Renal pelvis (tissue), 1 donor: ENCODE measurements at regions not wholly inside any gene's neighbourhood (a gene's known extent, or its start where the extent isn't known, plus 50 kb on each side); places are given as distances from the start of the nearest gene placed in this dataset.

Source experiments
- DNase-seq: peaks from one replicate; pipeline ENCODE4 v3.0.0-alpha.2; 2013

DNA sequence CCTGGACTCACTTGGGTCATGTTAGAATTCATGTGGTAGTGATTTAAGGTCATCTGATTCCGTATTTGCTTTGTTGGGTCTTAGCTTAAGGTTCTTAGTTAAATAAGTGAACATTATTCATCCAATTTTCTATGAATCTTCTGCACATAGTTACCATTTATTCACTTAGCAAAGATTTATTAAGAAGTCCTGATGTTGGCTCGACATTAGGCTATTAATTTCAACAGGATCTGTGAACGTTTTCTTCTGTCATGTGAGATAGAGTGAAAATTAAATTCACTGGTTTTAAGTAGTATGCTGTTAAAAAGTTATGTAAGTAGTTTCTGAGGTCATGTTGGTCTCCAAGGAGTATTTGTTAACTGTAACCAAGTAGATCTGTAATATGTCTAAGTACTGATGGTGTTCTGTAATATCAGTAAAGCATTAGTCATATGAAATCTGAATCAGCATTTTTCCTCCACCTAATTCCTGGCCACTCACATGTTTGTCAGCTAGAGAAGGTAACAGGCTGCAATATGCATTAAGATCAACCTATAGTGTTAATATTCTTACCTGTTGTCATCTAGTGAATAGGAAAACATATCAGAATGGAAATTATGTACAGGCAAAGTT, 155.6 kb downstream of the PCDH7 start:
- no peak for DNase-seq

DNA sequence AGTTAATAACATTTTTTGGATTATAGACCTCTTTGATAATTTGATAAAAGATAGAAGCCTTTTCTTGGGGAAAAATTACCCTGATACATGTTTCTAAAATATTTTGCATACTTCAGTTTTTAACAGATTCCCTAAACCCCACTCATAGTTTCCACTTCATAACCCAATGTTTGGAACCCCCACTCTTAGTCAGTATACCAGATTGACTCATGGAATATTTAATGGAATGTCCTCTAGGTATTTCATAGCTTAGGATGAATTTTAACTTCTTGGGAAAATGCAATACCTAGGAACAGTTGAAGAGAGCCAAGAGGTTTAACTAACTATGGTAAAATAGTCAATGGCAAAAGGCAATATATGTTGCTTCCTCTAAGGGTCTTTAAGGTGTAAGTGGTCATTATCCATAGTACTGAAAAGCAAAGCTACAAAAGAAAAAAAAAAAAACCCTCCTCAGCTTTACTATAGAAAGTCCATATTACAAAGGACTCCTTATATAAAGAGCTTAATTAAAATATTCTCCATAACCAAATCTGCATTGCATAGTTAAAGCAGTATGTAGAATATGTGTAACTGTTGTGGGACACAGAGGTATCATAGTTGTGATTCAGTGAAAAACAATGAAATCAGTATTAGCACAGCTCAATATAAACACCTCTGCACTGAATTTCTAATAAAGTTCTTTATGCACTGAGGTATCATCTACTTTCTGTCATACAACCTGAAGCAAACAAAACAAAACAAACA, 159.9 kb downstream of the PCDH7 start:
- DNase-seq: no peak

DNA sequence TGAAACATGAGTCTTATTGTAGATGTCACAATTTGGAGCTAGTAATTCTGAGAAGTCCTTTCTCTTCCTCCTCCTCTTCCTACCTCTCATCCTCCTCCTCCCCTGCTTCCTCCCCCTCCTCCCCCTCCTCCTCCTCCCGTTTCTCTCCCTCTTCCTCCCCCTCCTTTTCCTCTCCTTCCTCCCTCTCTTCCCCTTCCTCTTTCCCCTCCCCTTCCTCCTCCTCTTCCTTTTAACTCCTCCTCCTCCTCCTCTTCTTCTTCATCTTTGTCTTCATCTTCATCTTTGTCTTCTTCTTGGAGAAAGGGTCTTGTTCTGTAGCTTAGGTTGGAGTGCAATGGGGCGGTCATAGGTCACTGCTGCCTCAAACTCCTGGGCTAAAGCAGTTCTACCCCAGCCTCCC, 161.8 kb downstream of the PCDH7 start:
- no peak for DNase-seq

DNA sequence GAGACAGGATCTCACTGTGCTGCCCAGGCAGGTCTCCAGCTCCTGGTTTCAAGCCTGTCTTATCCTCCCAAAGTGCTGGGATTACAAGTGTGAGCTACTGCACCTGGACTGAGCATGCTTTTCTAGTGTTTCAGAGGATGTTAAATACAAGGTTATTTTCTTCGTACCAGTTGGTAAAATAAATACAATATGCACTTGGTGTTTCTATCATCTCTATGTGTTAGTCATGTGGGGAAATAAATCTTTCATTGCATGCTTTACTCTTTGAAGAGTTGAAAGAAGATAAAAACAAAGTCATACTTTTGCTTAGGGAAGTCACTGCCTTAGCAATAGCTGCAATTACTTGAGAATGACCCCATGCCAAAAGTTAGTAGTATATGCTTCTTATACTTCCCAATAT, 162.3 kb downstream of the PCDH7 start:
- DNase-seq: no peak

DNA sequence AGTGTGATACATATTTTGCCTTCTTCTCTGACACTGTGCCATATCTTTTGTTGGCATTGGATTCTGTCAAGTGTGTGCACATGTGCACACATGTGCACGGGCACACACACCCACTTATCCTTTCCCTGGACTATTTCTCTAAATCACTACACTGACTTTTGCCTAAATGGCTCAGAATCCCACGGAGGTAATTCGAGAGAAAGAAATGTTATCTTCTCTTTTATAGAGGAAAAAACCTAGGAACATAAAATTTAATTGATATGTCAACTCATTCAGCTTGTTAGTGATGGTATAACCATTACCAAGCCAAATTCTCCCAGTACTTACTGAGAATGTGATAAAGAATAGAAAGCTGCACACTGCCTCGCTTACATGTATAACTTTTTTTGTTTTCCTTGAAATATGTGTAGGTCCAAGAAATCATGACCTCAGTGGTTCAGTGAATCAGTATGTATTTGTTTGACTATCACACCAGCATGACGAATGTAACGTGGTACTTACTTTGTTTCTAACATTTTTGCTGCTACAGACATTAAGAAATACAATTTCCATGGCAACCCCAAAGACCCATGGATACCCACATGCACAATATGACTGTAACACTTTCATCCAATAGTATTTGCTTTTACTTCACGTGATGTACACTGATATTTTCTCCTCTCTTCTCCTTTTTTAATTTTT, 163.0 kb downstream of the PCDH7 start:
- no peak for DNase-seq

DNA sequence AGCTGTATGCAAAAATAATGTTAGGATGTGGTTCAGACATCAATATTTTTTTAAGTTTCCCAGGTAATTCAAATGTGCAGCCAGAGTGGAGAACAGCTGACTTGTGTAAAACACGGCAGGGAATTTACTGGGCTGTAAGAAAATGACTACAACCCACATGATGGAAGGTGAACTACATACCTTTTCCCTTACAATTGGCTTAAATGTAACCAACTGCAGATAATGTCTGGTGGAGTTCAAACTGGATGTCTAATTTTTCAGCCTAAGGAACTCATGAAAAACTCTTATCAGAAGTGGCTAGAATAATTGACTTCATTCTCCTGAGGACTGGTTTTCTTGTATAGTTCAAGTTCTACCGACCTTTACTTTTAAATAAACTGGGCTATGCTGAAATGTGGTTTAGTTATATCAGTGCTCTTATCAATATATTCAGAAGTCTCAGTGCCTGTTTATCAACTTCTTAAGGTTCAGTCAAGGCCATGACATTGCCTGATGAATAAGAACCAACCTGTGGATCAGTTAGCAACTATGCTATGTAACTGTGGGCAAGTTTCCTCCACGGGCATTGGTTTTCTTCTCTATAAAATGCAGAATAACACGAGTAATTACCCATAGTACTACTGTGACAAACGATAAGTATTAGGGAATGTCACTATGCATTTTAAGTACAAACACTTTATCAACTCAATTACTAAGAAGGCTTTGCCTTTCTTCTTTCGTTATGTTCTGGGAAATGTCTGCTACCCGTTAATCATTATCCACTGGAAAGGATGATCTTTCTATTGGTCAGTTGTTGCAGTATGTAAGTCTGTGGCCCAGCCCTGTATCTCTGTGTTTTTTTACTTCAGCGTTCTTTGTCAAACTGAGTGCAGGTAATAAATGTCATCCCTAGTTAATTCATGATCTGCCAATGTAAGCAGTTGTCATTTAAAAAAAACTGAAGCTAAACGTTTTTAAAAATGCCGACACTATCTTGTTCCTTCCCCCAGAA, 181.6 kb downstream of the PCDH7 start:
- no peak for DNase-seq

DNA sequence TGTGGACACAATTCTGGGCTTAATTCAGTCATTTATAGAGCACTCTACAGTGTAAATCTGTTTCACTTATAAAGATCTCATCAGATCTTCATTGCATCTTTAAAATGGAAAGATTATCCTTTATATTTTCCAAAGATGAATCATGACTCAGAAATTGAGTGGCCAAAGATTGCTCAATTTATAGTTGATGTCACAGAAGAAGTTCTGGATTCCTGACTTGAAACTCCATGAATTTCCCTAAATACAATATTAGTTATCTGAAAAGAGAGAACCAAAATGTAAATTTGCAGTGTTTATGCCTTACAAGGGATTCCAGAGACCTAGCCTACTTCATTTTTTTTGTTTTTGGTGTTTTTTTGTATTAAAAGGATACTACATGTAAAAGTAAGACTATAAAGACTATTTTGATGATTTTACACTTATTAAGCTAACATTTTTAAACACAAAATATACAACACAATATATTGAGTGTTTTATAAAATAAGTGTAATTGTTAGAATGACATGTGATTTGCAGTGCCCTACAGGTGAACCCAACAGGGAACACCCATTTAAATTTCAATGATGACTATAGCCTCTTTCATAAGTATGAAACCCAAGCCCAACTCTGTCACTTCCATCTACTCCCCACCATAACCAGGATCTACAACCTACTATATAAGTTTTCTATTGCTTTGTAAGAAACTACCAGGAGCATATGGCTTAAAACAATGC, 183.5 kb downstream of the PCDH7 start:
- DNase-seq: no peak

DNA sequence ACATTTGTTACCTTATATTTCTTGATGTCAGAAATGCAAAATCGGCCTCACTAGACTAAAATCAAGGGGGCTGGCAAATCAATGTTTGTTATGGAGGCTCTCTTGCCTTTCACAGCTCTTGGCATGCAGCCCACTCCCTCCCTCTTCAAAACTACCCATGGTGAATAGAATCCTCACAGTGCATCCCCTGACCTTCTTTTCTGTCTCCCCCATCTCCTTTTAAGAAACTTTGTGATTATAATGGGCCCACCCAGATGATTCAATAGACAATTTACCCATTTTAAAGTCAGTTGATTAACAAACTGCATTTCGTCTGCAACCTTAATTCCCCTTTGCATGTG, 184.0 kb downstream of the PCDH7 start:
- DNase-seq: no peak

DNA sequence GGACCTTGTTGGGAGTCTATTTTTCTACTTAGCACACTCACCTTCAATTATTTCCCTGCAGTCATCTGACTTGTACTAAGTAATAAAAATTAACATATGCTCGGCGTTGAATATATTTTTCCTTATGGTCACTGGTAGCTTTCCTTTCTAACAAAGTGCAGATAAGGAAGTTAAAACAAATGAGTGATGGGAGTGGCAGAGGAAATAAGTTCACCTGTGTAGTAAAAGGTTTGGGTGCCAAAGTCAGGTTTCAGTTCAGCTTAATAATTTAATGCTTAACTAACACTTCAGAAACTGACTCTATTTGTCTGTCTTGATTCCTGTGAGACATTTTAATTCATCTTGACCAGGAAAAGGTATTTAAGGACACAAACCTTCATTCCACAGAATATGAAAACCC, 184.4 kb downstream of the PCDH7 start:
- no peak for DNase-seq

DNA sequence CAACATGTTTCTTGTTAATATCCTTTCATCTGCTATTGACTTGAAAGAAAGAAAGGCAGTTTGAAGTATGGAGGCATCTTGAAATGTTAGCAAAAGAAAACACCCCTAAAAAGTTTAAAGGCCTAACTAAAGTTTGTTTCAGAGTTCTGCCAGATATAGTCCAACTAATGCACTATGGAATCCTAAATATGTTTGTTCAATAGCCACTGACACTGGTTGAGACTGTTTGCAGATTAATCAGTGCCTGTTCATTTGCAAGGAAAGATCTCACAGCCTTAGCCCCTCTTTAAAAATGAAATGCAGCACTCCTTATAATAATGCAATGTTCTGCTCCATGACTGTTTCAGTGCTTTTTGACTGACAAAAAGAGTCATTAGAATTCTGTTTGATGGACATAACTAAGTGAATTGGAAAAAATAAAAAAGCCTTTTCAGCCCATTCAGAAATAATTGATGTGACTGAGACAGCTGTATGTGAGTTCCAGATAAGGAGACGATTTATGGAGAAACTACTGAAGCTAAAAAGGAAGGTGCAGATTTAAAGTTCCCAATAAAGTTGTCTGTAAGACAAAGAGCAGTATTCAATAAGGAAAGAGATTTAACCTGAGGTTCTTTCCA, 192.0 kb downstream of the PCDH7 start:
- no peak for DNase-seq

DNA sequence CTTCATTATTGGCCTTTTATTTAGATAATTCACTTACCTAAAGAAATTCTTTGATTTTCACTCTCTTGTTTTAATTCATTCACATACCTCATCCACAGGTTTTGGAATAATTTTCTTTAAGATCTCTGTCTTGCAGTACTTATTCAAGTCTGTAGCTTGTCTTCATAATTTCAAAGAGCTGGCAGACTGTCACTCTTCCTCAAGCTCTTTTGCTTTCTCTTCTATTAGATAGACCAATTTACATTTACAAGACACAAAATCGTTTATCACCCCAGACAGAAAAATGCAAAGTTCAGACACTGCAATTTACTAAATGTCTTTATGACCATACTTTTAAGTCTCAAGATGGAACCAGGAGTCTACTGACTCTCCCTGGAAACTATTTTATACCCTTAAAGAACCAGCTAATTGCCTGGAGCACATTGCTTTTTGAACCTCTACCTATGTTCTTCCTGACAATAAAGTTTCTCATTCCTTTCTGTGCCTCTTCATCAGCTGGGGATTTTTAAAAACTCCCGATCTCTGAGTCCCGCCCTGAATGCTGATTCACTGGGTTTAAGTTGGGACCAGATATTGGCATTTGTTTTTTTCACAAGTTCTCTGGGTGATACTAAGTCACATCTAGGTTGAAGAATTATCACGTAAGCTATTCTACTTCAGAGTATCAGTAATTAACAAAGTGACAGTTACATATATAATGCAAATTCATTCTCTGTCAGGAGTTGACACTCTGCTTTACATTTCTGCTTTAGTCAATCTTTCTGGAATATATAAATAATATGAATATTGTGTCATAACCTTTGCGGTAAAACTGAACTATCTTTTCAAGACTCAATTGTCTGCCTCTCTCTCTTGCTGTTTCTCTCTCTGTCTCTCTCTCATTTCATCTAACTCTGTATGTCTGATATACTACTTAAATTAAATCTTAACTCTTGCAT, 196.4 kb downstream of the PCDH7 start:
- no peak for DNase-seq

DNA sequence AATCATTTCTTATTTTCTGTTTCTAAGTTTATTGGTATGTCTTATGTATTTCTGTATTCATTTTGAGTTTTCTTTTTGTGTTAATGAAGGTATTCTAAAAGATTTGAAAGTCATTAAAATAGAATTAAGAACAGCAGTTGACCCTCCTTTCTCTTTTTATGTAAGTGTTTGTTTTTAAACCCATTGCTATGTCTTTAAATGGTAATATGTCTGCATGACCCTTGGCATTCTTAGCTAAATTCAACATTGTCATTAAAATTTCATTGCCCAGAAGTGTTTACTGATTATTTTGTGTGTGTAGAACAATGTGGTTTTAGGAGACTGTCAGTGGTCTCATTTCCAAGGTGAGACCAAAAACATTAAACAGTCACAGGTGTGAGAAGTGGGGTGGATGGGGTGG, 197.8 kb downstream of the PCDH7 start:
- DNase-seq: no peak

DNA sequence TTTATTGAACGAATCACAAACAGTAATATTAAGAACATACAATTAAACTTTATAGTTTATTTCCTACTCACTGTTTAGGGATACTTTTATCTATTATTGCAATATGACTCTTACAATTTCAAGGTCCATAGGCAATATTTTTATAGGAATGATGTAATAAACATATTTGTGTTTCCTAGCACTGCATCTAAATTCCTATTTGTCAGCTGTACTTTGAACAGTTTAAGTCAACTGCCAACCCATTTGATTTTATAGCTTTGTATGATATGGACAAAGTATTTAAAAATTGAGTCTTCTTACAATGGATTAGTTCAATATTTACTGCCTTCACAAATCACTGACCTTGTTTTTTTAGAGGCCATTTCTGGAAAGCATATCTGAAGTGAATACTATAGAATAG, 199.3 kb downstream of the PCDH7 start:
- DNase-seq: no peak

DNA sequence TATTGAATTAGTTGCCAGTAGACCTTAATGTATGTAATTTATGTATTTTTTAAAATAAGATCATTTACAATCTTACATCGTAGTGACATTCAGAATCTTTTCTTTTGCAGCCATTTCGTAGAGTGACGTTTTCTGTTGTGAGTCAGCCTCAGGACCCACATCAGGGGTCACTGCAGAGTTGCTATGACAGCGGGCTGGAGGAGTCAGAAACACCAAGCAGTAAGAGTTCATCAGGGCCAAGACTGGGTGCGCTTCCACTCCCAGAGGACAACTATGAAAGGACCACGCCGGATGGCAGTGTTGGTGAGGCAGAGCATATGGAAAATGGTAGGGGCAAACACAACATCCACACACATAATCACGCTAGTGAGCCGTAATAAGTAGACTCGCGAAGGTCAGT, 199.9 kb downstream of the PCDH7 start:
- DNase-seq: no peak

DNA sequence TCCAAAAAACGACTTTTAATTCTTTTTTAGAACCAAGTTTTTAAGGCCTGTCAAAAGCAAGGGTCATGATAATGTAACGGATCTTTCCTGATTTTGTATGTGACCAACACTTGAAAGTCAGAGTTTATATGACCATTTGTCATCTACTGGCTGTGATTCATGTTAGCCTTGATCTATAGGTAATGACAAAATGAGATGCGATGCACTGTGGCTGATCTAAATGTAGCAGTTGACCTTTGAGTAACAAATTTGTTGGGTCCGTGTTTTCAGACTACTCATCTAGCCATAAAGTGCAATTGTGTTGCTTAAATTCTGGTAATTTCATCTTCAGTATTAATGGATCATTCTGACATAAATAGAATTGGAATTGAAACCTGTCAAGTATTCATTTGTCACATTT, 202.5 kb downstream of the PCDH7 start:
- DNase-seq: no peak

DNA sequence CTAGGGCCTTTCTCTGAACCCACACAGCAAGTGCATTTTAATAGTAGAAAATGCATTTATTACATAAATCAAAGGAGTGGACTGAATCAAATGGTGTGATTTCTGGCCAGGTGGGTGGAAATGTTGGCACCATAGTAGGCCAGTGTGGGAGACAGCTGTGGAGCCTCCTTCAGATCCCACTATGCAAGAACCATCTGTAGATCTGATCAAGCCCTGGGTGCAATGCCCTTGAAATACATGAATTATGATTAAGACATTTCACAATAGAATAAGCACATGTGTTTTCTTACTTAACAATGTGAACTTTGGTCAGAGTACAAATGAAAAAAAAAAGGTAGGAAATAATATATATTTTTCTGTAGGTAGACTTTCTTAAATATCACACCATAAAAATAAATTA, 204.3 kb downstream of the PCDH7 start:
- DNase-seq: no peak

DNA sequence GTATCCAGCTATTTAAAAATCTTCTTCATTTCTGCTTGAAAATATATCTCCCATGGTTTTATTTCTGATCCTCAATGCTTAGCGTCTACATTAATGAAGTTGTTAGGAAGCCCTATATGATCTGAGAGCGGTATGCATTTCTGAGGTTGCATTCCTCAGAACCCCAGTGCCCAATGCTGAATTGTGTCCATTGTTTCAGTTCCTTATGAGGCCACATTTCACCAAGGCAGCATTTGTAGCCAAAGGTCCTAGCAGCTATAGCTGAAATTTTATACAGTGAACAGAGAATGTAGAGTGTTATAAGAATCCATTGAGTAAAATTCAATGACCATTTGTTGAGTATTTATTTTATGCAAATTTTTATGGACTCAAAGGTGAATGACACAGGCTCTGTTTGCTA, 209.5 kb downstream of the PCDH7 start:
- no peak for DNase-seq

DNA sequence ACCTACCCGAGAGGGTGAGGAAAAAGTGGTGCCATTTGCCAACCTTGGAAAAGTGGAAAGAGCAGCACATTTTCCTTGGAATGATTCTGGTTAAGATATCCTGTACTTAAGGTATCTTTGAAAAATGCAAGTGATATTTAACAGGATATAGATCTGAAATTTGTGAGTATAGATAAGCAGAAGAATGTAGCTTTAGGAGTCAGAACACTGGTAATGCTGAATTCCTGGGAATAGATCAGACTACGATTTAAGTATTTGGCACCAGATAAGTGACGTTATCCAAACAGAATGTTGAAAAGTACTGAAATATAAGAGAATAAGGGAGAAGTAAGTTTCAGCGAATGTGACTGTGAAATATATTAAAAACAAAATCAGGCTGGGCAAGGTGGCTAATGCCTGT, 210.1 kb downstream of the PCDH7 start:
- DNase-seq: no peak

DNA sequence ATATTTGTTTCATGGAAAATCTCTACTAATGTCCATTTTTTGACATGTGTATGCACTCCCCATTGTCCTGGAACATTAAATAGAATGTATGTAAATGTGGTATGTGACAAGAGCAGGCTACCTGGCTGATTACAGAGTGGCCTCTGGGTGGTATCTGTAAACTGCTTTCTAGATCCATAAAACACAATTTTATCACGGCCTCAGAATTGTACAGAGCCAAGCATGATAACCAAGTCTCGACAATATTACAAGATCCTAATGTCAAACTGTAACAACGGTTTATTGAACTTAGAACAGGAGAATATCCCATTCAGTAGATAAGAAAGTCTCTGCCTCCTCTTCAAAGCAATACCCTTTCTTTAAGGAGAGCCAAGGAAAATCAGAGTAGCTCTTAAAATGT, 212.4 kb downstream of the PCDH7 start:
- no peak for DNase-seq

DNA sequence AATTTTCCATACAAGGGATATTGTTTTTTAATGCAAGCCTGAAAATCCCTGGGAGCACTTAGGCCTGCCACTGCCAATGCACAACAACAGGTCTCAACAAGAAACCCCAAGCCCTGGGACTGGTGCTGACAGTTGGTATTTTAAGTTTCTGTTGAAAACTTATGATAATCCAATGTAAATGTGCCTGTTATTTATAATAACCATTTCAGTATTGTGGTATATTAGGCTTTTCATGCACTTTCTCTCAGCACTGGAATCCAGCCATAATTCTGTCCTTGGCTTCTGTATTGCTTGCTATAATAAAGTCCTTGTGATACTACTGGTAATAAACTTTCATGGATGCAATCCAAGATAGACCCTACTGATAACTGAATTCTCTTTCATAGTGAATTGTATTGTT, 218.9 kb downstream of the PCDH7 start:
- peak; percentile 8 for DNase-seq
